Keratinocyte (primary cell): ENCODE measurements at regions not wholly inside any gene's neighbourhood (a gene's known extent, or its start where the extent isn't known, plus 50 kb on each side); places are given as distances from the start of the nearest gene placed in this dataset.

Experiments
- EZH2 ChIP-seq: IDR thresholded peaks from one replicate; pipeline ENCODE4 v1.6.1; 2012; ENCODE audit warnings: inconsistent platforms, mild to moderate bottlenecking, low read length, moderate library complexity
- TF ChIP-seq, protein P1 (sequence below), 3 experiments: IDR thresholded peaks in 1 of 3; conservative IDR thresholded peaks in 1 of 3; optimal IDR thresholded peaks in 1 of 3; 2 replicates in 2 of 3; 3 replicates in 1 of 3; pipeline versions ENCODE3 to v1.5.1; 2011; ENCODE audit warnings: low read length in 3 of 3, mild to moderate bottlenecking in 3 of 3, moderate library complexity in 2 of 3, control low read depth in 1 of 3, inconsistent platforms in 1 of 3; ENCODE audit not compliant: insufficient read depth in 2 of 3; ENCODE audit errors: extremely low read depth in 1 of 3

DNA sequence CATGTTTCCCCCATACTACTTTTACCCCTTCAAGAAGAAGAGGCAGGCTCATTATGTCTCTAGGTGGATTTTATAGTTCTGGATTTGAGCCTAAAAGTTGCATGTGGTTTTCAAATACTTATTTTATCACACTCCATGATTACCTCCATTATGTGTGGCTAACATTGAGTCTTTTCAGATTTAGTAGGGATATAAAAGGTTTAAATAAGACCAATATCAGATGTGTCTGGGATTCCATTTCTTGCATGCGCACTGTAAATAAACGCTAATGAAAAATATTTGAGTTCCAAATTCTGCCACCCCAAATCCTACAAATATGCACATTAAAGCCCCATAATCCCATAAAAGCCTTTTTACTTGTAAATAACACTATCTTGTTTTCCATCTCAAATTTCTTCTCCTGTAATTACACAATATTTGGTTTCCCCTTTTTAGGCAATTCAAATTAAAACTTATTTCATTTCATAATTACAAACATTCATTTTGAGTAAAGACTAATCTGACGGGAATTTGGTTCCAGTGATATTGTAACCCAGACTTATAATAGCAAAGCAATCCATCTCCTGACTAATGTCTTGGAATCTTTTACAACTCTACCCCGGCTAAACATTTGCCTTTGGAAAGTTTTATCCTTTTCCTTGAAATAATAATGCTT is 600.0 kb downstream of the SLC4A3 start:
- TF ChIP-seq, protein P1, sequence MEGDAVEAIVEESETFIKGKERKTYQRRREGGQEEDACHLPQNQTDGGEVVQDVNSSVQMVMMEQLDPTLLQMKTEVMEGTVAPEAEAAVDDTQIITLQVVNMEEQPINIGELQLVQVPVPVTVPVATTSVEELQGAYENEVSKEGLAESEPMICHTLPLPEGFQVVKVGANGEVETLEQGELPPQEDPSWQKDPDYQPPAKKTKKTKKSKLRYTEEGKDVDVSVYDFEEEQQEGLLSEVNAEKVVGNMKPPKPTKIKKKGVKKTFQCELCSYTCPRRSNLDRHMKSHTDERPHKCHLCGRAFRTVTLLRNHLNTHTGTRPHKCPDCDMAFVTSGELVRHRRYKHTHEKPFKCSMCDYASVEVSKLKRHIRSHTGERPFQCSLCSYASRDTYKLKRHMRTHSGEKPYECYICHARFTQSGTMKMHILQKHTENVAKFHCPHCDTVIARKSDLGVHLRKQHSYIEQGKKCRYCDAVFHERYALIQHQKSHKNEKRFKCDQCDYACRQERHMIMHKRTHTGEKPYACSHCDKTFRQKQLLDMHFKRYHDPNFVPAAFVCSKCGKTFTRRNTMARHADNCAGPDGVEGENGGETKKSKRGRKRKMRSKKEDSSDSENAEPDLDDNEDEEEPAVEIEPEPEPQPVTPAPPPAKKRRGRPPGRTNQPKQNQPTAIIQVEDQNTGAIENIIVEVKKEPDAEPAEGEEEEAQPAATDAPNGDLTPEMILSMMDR (optimal IDR thresholded peaks at IDR 0.05 in 1 of 3, IDR thresholded peaks at IDR 0.05 in 1 of 3, conservative IDR thresholded peaks at IDR 0.05 in 1 of 3; ENCODE audit: extremely low read depth in 1 of 3, insufficient read depth in 2 of 3, low read length in 3 of 3) = no peak
- no peak for TF ChIP-seq EZH2
